ENCODE measurements at regions not wholly inside any gene's neighbourhood (a gene's known extent, or its start where the extent isn't known, plus 50 kb on each side); places are given as distances from the start of the nearest gene placed in this dataset.

DNA sequence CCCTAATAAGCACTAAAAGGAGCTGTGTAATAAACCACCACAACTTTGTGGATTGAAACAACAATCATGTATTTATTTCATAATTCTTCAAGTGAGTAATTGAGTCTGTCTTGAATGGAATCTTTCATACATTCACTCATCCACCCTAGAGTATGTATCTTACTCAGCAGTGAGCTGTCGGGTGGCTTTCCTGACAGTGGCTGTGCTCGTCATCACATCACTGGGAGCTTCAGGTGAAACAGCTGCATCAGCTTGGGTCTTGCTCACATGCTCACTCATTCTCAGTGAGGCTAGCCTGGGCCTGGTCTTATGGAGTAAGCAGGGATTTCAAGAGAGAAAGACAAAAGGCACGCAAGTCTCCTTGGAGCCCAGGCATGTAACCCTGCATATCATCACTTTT, 271.4 kb downstream of the POM121L12 start:
- no peak for TF ChIP-seq POLR2A (IDR thresholded peaks at IDR 0.05)
- TF ChIP-seq, protein P1, sequence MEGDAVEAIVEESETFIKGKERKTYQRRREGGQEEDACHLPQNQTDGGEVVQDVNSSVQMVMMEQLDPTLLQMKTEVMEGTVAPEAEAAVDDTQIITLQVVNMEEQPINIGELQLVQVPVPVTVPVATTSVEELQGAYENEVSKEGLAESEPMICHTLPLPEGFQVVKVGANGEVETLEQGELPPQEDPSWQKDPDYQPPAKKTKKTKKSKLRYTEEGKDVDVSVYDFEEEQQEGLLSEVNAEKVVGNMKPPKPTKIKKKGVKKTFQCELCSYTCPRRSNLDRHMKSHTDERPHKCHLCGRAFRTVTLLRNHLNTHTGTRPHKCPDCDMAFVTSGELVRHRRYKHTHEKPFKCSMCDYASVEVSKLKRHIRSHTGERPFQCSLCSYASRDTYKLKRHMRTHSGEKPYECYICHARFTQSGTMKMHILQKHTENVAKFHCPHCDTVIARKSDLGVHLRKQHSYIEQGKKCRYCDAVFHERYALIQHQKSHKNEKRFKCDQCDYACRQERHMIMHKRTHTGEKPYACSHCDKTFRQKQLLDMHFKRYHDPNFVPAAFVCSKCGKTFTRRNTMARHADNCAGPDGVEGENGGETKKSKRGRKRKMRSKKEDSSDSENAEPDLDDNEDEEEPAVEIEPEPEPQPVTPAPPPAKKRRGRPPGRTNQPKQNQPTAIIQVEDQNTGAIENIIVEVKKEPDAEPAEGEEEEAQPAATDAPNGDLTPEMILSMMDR (IDR thresholded peaks at IDR 0.05) = no peak
